Glutamatergic neuron (in vitro differentiated cells): ENCODE measurements at regions not wholly inside any gene's neighbourhood (a gene's known extent, or its start where the extent isn't known, plus 50 kb on each side); places are given as distances from the start of the nearest gene placed in this dataset.

Experiments
- DNase-seq: peaks from one replicate; pipeline ENCODE4 v3.0.0; 2022
- H3K27ac Mint-ChIP-seq: one replicate; pipeline ENCODE4 v1.8.0; 2020; ENCODE audit warnings: mild to moderate bottlenecking, mixed read lengths, inconsistent platforms; ENCODE audit not compliant: unreplicated experiment
- H3K27me3 Mint-ChIP-seq: one replicate; pipeline ENCODE4 v1.8.0; 2020; ENCODE audit warnings: mild to moderate bottlenecking, moderate library complexity, mixed read lengths, inconsistent platforms; ENCODE audit not compliant: unreplicated experiment
- H3K36me3 Mint-ChIP-seq: one replicate; pipeline ENCODE4 v1.8.0; 2020; ENCODE audit warnings: mild to moderate bottlenecking, mixed read lengths, inconsistent platforms; ENCODE audit not compliant: unreplicated experiment
- H3K4me1 Mint-ChIP-seq: one replicate; pipeline ENCODE4 v1.8.0; 2020; ENCODE audit warnings: mild to moderate bottlenecking, low read depth, mixed read lengths, inconsistent platforms; ENCODE audit not compliant: unreplicated experiment
- H3K4me3 Mint-ChIP-seq: one replicate; pipeline ENCODE4 v1.8.0; 2020; ENCODE audit warnings: mild to moderate bottlenecking, mixed read lengths, inconsistent platforms; ENCODE audit not compliant: unreplicated experiment
- H3K9me3 Mint-ChIP-seq: one replicate; pipeline ENCODE4 v1.8.0; 2020; ENCODE audit warnings: mild to moderate bottlenecking, moderate library complexity, mixed read lengths, inconsistent platforms; ENCODE audit not compliant: unreplicated experiment
- TF ChIP-seq, protein P1 (sequence below): fragments of 200-600 bp; sonication (generic); IDR thresholded peaks from one replicate; pipeline ENCODE4 v1.5.0; 2021; ENCODE audit not compliant: partially characterized antibody, unreplicated experiment

DNA sequence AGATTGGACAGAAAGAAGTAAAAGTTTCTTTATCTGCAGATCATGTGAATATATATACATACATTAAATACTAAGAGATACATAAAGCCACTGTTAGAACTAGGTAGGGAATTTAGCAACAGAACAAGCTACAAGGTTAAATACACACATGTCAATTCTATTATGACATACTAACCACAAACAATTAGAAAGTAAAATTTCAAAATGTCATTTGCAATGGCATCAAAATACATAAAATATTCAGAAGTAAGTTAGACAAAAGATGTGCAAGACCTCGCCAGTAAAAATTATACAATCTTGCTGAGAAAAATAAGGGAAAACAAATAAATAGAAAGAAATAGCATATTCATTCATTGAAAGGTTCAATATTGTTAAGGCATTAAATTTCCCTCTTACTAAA, 200.0 kb upstream of the HES1 start:
- no peak for DNase-seq

DNA sequence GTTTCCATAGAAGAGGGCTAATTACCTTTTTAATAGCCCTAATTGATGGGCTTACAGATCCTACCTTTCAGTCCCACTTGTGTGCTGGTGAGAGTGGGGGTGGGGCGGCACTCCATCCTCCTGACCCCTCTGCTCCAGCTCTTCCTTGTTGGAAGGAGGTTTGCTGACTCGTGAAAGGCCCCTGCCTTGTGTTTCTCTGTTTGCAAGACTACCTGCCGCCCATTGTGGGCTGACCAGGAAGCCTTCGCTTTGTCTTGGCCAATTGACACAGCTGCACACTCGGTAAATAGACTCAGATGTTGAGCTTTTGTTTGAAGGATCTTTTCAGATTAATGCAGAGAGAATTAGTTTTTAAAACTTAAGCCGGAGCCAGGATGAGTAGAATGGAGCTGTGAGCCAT, 197.3 kb upstream of the HES1 start:
- no peaks in the 10 kb centered on the region for H3K36me3 Mint-ChIP-seq
- H3K4me1 Mint-ChIP-seq, result peaks cover under 1% of the 10 kb centered on the region
- DNase-seq, result no peak
- H3K27ac Mint-ChIP-seq, result no peak overlapping the region
- no peak overlapping the region for H3K4me3 Mint-ChIP-seq
- TF ChIP-seq, protein P1, sequence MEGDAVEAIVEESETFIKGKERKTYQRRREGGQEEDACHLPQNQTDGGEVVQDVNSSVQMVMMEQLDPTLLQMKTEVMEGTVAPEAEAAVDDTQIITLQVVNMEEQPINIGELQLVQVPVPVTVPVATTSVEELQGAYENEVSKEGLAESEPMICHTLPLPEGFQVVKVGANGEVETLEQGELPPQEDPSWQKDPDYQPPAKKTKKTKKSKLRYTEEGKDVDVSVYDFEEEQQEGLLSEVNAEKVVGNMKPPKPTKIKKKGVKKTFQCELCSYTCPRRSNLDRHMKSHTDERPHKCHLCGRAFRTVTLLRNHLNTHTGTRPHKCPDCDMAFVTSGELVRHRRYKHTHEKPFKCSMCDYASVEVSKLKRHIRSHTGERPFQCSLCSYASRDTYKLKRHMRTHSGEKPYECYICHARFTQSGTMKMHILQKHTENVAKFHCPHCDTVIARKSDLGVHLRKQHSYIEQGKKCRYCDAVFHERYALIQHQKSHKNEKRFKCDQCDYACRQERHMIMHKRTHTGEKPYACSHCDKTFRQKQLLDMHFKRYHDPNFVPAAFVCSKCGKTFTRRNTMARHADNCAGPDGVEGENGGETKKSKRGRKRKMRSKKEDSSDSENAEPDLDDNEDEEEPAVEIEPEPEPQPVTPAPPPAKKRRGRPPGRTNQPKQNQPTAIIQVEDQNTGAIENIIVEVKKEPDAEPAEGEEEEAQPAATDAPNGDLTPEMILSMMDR, result no peak
- H3K9me3 Mint-ChIP-seq, result no peaks in the 10 kb centered on the region
- peaks cover 3% of the 10 kb centered on the region for H3K27me3 Mint-ChIP-seq

More for the DNA sequence above, 200.0 kb upstream of the HES1 start:
- H3K4me1 Mint-ChIP-seq, result no peaks in the 10 kb centered on the region
- no peak overlapping the region for H3K4me3 Mint-ChIP-seq
- H3K9me3 Mint-ChIP-seq, result no peaks in the 10 kb centered on the region
- no peaks in the 10 kb centered on the region for H3K36me3 Mint-ChIP-seq
- H3K27me3 Mint-ChIP-seq, result peaks cover 3% of the 10 kb centered on the region
- TF ChIP-seq, protein P1, result no peak
- H3K27ac Mint-ChIP-seq, result no peak overlapping the region

DNA sequence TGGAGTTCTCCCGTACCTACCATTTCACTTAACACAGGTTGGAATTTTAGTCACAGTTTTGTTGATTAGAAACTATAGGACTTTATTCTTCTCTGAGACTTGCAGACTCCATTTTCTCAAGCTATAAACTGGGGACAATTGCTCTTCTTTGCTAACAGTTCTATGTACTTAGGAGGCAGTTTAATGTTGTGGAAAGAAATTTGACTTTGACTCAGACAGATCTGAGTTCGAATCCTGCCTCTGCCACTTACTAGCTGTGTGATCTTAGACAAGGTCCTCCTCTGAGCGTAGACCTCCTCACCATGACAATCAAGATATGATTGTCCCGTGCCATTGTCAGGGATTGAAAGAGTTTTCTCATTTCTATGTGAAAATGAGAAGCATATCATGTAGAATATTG, 196.4 kb upstream of the HES1 start:
- no peak for DNase-seq
- H3K4me3 Mint-ChIP-seq, result no peak overlapping the region
- H3K27me3 Mint-ChIP-seq, result peaks cover 3% of the 10 kb centered on the region
- H3K36me3 Mint-ChIP-seq, result no peaks in the 10 kb centered on the region
- peaks cover 2% of the 10 kb centered on the region for H3K4me1 Mint-ChIP-seq
- no peaks in the 10 kb centered on the region for H3K9me3 Mint-ChIP-seq
- no peak overlapping the region for H3K27ac Mint-ChIP-seq
- TF ChIP-seq, protein P1, result no peak

DNA sequence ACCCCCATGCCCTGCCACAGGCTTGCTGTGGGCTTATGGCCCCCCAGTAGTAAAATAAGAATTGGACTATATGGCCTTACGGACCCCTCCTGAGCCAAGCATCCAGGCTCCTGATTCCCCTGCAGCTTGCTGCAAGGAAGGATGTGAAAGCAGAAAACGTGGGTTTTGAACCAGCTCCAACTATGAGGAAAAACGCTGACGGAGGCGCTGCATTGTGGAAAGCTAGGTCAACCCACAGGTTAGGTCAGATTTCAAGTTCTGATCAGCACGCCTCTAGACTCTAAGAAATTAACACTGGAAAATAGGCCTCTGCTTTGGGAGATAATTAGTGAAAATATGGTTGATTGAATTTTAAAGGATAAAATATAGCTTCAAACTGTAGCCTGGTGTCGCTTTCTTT, 195.4 kb upstream of the HES1 start:
- Mint-ChIP-seq H3K27ac (no peak overlapping the region), H3K9me3 (no peaks in the 10 kb centered on the region), H3K27me3 (peaks cover 3% of the 10 kb centered on the region), H3K36me3 (no peaks in the 10 kb centered on the region), H3K4me3 (no peak overlapping the region), H3K4me1 (peaks cover 2% of the 10 kb centered on the region)
- DNase-seq, result no peak
- TF ChIP-seq, protein P1, result no peak

DNA sequence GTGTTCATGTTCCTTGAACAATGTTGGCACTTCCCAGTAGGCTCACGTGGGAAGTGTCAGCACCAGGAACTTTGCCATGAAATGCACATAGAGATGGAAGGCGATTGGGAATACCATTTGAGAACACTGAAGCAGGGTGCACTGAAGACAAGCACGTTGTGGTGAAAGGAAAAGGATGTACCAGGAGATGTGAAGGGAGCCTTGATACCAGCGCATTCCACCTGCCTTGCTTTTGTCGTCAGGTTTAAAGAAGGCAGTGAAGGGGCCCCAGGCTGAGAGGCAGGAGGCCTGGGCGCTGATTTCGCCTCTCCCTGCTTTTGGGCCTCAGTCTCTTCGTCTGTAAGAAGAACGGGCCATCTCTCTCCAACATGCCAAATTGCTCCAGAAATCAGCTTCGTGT, 194.5 kb upstream of the HES1 start:
- TF ChIP-seq, protein P1, result no peak
- peaks cover 4% of the 10 kb centered on the region for H3K27me3 Mint-ChIP-seq
- no peaks in the 10 kb centered on the region for H3K9me3 Mint-ChIP-seq
- no peak overlapping the region for H3K27ac Mint-ChIP-seq
- no peaks in the 10 kb centered on the region for H3K36me3 Mint-ChIP-seq
- no peak overlapping the region for H3K4me3 Mint-ChIP-seq
- no peak for DNase-seq
- H3K4me1 Mint-ChIP-seq, result peaks cover 2% of the 10 kb centered on the region
